MM.1S (cell line): ENCODE measurements at regions not wholly inside any gene's neighbourhood (a gene's known extent, or its start where the extent isn't known, plus 50 kb on each side); places are given as distances from the start of the nearest gene placed in this dataset.

Source experiments
- CTCF ChIP-seq: fragments of 300-600 bp; sonication (generic); IDR thresholded peaks from 2 replicates; pipeline ENCODE4 v1.5.1; 2016; ENCODE audit warnings: antibody characterized with exemption, low read length, mixed read lengths
- EZH2phosphoT487 ChIP-seq: fragments of 300-600 bp; sonication (generic); IDR thresholded peaks from 2 replicates; pipeline ENCODE4 v1.6.1; 2018; ENCODE audit warnings: antibody characterized with exemption, low read length

- no peak for TF ChIP-seq CTCF
- TF ChIP-seq EZH2phosphoT487: no peak
These were observed 76.4 kb upstream of the MARK1 start for GRCh38 chr1:220451532-220451931.
